COLO668 (cell line): ENCODE measurements at regions not wholly inside any gene's neighbourhood (a gene's known extent, or its start where the extent isn't known, plus 50 kb on each side); places are given as distances from the start of the nearest gene placed in this dataset.
"Not testable (repeated sequence)": the region's sequence is repeated elsewhere in the genome, so short reads cannot be mapped to it uniquely, and the experiment has no call there.

Source experiments
- DNase-seq: peaks from one replicate; lab custom pipeline; 2025; ENCODE audit not compliant: unreplicated experiment; lab: John Stamatoyannopoulos, UW

GRCh38 chr7:124643311-124643811 lies 122.2 kb downstream of the GPR37 start:
- DNase-seq, result no peak

- no peak for DNase-seq
Measured at GRCh38 chr7:124635416-124635815, 130.2 kb downstream of the GPR37 start.

DNA sequence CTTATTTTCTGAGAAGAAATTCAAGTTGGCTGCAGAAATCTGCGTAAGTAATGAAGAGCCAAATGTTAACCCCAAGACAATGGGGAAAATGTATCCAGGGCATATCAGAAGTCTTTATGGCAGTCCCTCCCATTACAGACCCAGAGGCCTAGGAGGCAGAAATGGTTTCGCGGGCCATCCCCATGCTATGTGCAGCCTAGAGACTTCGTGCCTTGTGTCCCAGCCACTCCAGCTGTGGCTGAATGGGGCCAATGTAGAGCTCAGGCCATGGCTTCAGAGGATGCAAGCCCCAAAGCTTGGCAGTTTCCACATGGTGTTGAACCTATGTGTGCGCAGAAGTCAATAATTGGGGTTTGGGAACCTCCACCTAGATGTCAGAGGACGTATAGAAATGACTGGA lies 131.9 kb downstream of the GPR37 start:
- DNase-seq, result no peak

DNA sequence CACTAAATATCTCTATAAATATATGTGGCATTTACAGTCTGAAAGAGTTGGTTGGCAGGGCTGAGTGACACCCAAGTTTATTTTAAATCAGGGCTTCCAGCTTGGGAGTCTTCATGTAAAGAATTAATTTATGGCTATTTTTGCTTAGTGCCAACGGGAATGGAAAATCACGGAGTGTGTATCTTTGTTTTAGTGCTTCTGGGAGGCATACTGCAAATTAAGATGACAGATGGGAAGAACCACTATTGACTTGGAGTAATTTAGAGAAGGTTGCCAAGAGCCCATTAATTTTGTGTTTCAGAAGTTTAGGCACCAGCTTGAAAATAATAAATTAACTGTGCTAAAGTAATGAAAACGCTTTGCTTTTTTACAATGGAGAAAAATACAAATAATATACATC lies 135.2 kb downstream of the GPR37 start:
- no peak for DNase-seq

DNA sequence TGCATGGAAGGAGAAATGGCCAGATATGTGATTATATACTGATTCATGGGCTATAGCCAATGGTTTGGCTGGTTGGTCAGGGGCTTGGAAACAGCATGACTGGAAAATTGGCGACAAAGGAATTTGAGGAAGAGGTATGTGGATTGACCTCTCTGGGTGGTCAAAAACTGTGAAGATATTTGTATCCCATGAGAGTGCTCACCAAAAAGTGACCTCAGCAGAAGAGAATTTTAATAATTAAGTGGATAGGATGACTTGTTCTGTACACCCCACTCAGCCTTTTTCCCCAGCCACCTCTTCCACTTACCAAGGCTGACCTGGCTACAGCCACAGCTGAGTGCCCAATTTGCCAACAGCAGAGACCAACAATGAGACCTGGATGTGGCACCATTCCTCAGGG lies 146.7 kb downstream of the GPR37 start:
- DNase-seq, result no peak

DNA sequence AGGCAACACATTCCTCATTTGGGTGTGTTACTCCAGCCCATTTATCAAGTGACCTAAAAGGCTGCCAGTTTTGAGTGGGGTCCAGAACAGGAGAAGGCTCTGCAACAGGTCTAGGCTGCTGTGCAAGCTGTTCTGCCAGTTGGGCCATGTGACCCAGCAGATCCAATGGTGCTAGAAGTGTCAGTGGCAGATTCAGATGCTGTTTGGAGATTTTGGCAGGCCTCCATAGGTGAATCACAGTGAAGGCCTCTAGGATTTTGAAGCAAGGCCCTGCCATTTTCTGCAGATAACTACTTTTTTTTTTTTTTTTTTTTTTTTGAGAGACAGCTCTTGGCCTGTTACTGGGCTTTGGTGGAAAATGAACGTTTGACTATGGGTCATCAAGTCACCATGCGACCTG lies 147.5 kb downstream of the GPR37 start:
- not testable (repeated sequence) for DNase-seq

DNA sequence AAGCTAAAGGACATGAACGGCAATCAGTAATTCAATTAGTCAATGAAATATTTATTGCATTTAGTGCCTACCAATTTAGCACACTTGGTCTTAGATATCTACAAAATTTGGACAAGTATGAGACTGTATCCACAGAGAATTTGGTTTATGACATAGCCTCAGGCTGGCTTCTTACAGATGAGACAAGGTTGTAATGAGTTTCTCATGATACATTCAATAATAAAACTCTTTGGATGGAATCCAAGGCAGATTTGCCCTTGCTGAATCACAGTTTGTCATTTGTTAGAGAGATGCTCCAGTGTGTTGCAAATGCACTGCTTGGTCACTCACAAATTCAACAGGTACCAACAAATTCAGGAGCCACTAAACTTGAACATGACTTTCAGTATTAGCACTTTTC lies 162.5 kb downstream of the GPR37 start:
- DNase-seq, result no peak

- no peak for DNase-seq
Measured at GRCh38 chr7:124597509-124597908, 168.1 kb downstream of the GPR37 start.

DNA sequence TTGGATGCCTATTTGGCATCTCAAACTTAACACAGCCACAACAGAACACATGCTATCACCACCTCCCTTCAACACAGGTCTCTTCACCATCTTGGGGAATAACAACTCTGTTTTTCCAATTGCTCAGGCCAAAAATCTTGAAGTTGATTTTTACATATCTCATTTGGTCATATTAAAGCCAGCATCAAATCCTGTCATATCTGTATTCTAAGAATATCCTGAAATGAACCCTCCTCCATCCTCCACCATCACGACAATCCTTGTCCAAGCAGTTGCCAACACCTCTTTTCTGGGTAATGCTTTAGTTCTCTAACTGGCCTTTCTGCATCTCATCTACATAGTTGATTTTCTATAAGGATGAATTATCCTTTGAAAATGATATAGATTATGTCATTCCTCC lies 168.7 kb downstream of the GPR37 start:
- DNase-seq, result no peak

- DNase-seq, result no peak
Measured at GRCh38 chr7:124590814-124591213, 174.8 kb downstream of the GPR37 start.

GRCh38 chr7:124577256-124577655 lies 188.3 kb downstream of the GPR37 start:
- no peak for DNase-seq

- DNase-seq, result no peak
Measured at GRCh38 chr7:124575176-124575575, 190.4 kb downstream of the GPR37 start.

DNA sequence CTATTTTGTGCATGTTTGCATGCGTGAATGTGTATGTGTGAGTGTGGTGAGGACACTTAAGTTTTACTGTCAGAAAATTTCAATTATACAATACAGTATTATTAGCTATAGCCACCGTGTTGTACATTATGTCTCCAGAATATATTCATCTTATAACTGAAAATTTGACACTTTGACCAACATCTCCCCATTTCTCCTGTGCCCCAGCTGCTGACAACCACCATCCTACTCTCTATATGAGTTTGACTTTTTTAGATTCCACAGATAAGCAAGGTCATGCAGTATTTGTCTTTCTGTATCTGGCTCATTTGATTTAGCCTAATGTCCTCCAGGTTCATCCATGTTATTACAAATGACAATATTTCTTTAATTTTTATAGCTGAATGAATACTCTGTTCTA lies 195.0 kb downstream of the GPR37 start:
- no peak for DNase-seq

- DNase-seq, result no peak
Measured at GRCh38 chr7:124566583-124566982, 199.0 kb downstream of the GPR37 start.

- DNase-seq, result no peak
Measured at GRCh38 chr7:124557587-124557986, 208.0 kb downstream of the GPR37 start.

- no peak for DNase-seq
Measured at GRCh38 chr7:124557101-124557500, 208.5 kb downstream of the GPR37 start.

DNA sequence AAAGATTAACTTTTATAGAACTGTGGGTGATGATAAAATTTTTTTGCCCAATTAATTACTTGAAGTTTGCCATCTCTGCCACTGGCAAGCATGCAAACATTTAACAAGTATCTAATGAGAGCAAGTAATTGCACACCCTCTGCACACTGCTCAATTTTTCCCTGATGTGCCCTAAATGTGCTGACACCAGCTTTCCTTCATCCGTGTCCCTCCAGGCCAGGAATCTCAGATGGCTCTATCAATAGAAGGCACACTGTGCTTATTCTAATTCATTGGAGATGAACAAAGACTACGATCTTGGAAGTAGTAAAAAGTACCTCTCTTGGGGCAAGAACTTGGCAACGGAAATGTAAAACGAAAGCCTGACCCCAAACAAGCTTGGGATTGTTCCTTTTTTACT lies 212.1 kb downstream of the GPR37 start:
- DNase-seq, result no peak

DNA sequence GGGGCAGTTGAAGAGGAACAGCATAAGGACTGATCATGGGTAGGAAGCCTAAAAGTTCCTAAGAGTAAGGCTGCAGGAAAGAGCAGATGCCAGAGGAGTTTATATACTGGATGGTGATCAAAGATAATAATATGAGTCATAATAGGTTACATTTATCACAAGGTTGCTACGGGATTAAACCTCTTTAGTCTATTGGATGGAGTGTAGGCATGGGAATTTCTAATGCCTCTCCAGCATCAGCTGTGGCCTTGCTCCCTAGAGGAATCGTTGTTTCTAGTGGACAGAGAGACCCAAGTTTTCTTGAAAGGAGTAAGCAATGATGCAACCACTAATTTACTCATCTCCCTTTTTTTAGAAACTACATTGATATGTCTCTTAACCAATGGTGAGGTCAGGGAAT lies 213.4 kb downstream of the GPR37 start:
- no peak for DNase-seq

- no peak for DNase-seq
Measured at GRCh38 chr7:124550036-124550435, 215.6 kb downstream of the GPR37 start.

DNA sequence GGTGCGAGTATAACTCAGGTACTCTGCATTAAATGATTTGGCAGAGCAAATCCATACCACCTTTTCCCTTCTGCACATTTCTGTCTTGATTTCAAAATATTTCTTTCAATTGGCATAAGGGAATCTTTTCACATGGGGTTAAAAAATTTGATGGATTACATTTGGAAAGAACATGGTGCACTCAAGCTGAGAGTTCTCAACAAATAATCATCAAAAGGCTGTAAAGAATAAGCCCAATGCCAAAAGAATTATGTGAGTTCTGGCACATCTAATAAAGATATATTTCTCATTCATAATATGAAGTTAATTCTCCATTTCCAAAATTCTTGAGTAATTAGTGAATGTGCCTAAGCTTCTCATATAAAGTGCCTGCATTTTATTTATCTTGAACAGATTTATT lies 223.1 kb downstream of the GPR37 start:
- DNase-seq, result no peak

DNA sequence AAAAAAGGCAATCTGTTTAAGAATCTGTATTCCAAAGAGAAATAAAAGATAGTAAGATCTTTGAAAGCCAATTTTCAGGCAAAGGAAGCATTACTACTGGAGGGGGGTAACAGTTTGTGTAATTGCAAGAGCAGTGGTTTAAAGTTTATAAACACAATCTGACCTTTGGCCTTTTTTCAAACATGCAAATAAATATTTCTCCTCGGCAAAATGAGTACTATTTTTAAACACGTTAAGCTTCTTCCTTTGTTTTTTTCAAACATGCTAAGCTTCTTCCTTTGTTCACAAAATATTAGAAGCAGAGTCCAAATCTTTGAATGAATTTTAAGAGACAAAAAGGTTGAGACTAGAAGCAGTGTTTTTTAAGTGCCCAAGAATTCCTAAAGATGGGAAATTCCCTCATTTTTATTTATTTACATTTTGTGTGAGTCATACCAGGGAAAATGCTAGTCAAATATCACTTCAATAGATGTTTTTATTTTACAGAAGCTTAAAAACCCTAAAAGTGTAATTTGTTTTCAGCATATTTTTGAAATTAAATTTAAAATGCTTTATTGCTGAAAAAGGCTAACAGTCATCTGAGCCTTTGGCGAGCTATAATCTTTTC lies 229.3 kb downstream of the GPR37 start:
- DNase-seq, result no peak

DNA sequence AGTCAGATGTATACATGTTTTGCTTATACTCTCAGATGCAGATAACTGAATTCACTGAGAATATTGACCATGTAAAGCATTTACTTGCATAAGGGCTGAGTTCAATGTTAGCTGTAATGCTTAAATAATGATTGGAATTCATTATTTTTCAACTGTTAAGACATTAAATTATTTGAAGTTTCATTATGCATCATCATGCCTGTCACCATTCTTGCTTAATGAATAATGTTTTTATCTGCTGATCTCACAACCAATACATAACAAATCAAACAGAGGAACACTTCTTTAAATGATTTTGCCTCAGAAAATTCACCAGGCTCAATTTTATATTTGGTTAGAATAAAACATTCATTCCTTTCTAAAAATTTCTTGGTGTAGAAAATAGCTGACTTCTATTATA lies 233.4 kb downstream of the GPR37 start:
- no peak for DNase-seq

DNA sequence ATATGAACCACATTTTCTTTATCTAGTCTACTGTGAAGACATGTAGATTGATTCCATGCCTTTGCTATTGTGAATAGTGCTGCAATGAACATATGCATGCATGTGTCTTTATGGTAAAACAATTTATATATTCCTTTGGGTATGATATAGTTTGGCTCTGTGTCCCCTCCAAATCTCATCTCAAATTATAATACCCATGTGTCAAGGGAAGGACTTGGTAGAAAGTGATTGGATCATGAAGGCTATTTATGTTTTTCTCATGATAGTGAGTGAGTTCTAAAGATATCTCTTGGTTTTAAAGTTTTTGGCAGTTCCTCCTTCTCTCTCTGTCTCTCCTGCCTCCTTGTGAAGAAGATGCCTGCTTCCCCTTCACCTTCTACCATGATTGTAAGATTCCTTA lies 248.7 kb downstream of the GPR37 start:
- no peak for DNase-seq
